ENCODE measurements at regions not wholly inside any gene's neighbourhood (a gene's known extent, or its start where the extent isn't known, plus 50 kb on each side); places are given as distances from the start of the nearest gene placed in this dataset.

DNA sequence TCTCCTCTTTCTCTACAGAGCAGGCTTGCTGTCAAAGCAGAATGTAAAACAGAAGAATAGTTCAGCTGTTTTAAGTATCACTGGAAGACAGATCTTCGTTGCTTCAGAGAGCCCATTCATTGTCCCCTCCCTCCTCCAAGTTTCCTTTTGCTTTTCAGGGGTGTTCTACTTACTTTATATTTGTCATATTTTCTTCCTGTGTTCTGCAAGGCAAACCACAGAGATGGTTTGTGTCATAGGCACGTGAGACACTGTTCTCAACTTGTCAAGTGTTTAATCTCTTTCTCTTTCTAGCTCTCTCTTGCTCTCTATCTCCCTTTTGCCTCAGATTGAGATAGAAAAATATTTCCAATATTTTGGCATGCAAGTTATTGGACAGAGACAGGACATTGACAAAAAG, 228.9 kb upstream of the DEFB112 start:
- no peaks in the 10 kb centered on the region for H3K9me3 ChIP-seq (replicated peaks in 1 of 2; ENCODE audit: control insufficient read depth in 2 of 2, insufficient read depth in 1 of 2, low read depth in 1 of 2, low read length in 2 of 2)
- no peaks in the 10 kb centered on the region for H3K4me1 ChIP-seq (ENCODE audit: control insufficient read depth in 2 of 2, insufficient read depth in 1 of 2, low read depth in 1 of 2, low read length in 2 of 2)
- H3K36me3 ChIP-seq (replicated peaks in 1 of 2; ENCODE audit: control insufficient read depth in 2 of 2, insufficient read depth in 2 of 2, low read length in 2 of 2): no peaks in the 10 kb centered on the region
- no peak overlapping the region for H2BK12ac ChIP-seq (ENCODE audit: low read length)
- no peak overlapping the region for H3K9ac ChIP-seq (ENCODE audit: low read depth, low read length, poor library complexity)
- H3K4me2 ChIP-seq (ENCODE audit: insufficient read depth, low read length, poor library complexity, severe bottlenecking): no peak overlapping the region
- no peak overlapping the region for H2AFZ ChIP-seq (ENCODE audit: low read length)
- no peak overlapping the region for H4K8ac ChIP-seq (ENCODE audit: low read depth, low read length)
- H2BK120ac ChIP-seq (ENCODE audit: low read depth, low read length): no peak overlapping the region
- no peak overlapping the region for H2BK5ac ChIP-seq (ENCODE audit: low read length)
- no peak for DNase-seq (ENCODE audit: low spot score)
- H3K18ac ChIP-seq (ENCODE audit: low read length): no peak overlapping the region
- H3K79me1 ChIP-seq (ENCODE audit: low read depth, low read length): no peaks in the 10 kb centered on the region
- H2BK15ac ChIP-seq (ENCODE audit: low read length): no peak overlapping the region
- no peak overlapping the region for H3K4me3 ChIP-seq (ENCODE audit: low read length in 2 of 2)
- no peak overlapping the region for H3K23ac ChIP-seq (ENCODE audit: low read depth, low read length, poor library complexity)
- H3K27me3 ChIP-seq (ENCODE audit: control insufficient read depth in 3 of 3, insufficient read depth in 3 of 3, low read depth in 1 of 3, low read length in 3 of 3): no peaks in the 10 kb centered on the region
- H3K27ac ChIP-seq (replicated peaks; ENCODE audit: low read length): no peak overlapping the region
- no peak overlapping the region for H4K91ac ChIP-seq (ENCODE audit: low read depth, low read length, poor library complexity)
- no CpG with 5 or more reads among the region's 2 CpGs for whole genome bisulfite sequencing, 2 donors (ENCODE audit: extremely low coverage in 2 of 2, insufficient read length in 2 of 2, insufficient replicate concordance in 1 of 2)
- no peak overlapping the region for H2AK5ac ChIP-seq (ENCODE audit: low read depth, low read length)
- no peak overlapping the region for H3K14ac ChIP-seq (ENCODE audit: low read length)
- H3K4ac ChIP-seq (ENCODE audit: low read length): no peak overlapping the region

DNA sequence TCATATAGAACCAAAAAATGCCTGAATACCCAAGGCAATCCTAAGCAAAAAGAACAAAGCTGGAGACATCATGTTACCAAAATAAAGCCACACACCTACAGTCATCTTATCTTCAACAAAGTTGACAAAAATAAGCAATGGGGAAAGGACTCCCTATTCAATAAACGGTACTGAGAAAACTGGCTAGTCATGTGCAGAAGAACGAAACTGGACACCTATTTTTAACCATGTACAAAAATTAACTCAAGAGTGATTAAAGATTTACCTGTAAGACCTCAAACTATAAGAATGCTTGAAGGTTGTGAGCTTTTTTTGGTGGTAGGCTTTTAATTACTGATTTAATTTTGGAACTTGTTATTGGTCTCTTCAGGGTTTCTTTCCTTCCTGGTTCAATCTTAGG, 236.0 kb upstream of the DEFB112 start:
- Histone ChIP-seq H3K14ac (ENCODE audit: low read length) (no peak overlapping the region), H3K4ac (ENCODE audit: low read length) (no peak overlapping the region), H2BK5ac (ENCODE audit: low read length) (no peak overlapping the region), H3K4me2 (ENCODE audit: insufficient read depth, low read length, poor library complexity, severe bottlenecking) (no peak overlapping the region), H3K4me1 (ENCODE audit: control insufficient read depth in 2 of 2, insufficient read depth in 1 of 2, low read depth in 1 of 2, low read length in 2 of 2) (no peaks in the 10 kb centered on the region), H2BK15ac (ENCODE audit: low read length) (no peak overlapping the region), H2BK12ac (ENCODE audit: low read length) (no peak overlapping the region), H3K4me3 (ENCODE audit: low read length in 2 of 2) (no peak overlapping the region), H3K27ac (replicated peaks; ENCODE audit: low read length) (no peak overlapping the region), H4K91ac (ENCODE audit: low read depth, low read length, poor library complexity) (no peak overlapping the region), H2BK120ac (ENCODE audit: low read depth, low read length) (no peak overlapping the region), H4K8ac (ENCODE audit: low read depth, low read length) (no peak overlapping the region), H3K27me3 (ENCODE audit: control insufficient read depth in 3 of 3, insufficient read depth in 3 of 3, low read depth in 1 of 3, low read length in 3 of 3) (no peaks in the 10 kb centered on the region), H3K79me1 (ENCODE audit: low read depth, low read length) (no peaks in the 10 kb centered on the region), H2AFZ (ENCODE audit: low read length) (no peak overlapping the region), H3K23ac (ENCODE audit: low read depth, low read length, poor library complexity) (no peak overlapping the region), H2AK5ac (ENCODE audit: low read depth, low read length) (no peak overlapping the region), H3K18ac (ENCODE audit: low read length) (no peak overlapping the region), H3K9ac (ENCODE audit: low read depth, low read length, poor library complexity) (no peak overlapping the region), H3K36me3 (replicated peaks in 1 of 2; ENCODE audit: control insufficient read depth in 2 of 2, insufficient read depth in 2 of 2, low read length in 2 of 2) (no peaks in the 10 kb centered on the region), H3K9me3 (replicated peaks in 1 of 2; ENCODE audit: control insufficient read depth in 2 of 2, insufficient read depth in 1 of 2, low read depth in 1 of 2, low read length in 2 of 2) (no peaks in the 10 kb centered on the region)
- DNase-seq (ENCODE audit: low spot score): no peak
- WGBS, 2 donors (ENCODE audit: extremely low coverage in 2 of 2, insufficient read length in 2 of 2, insufficient replicate concordance in 1 of 2): no CpG with 5 or more reads among the region's 2 CpGs

DNA sequence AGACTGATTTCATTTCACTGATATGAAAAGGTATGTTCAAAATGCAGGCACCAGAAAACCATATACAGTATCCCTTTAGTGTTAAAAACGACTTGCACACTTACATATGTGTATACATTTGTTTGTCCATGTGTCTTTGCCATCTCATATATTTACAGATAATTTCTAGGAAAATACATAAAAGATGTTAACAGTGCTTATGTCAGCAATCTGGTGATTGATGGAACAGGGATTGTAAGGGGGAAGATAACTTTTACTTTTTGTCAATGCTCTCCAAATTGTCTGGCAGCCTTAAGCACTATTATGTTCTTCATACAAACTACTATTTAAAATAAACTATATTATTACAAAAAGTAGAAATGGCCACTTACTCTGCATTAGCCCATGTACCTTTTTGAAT, 238.5 kb upstream of the DEFB112 start:
- Histone ChIP-seq H3K27ac (replicated peaks; ENCODE audit: low read length) (no peak overlapping the region), H3K36me3 (replicated peaks in 1 of 2; ENCODE audit: control insufficient read depth in 2 of 2, insufficient read depth in 2 of 2, low read length in 2 of 2) (no peaks in the 10 kb centered on the region), H3K9ac (ENCODE audit: low read depth, low read length, poor library complexity) (no peak overlapping the region), H3K14ac (ENCODE audit: low read length) (no peak overlapping the region), H3K4ac (ENCODE audit: low read length) (no peak overlapping the region), H3K9me3 (replicated peaks in 1 of 2; ENCODE audit: control insufficient read depth in 2 of 2, insufficient read depth in 1 of 2, low read depth in 1 of 2, low read length in 2 of 2) (no peaks in the 10 kb centered on the region), H3K23ac (ENCODE audit: low read depth, low read length, poor library complexity) (no peak overlapping the region), H4K8ac (ENCODE audit: low read depth, low read length) (no peak overlapping the region), H4K91ac (ENCODE audit: low read depth, low read length, poor library complexity) (no peak overlapping the region), H3K4me1 (ENCODE audit: control insufficient read depth in 2 of 2, insufficient read depth in 1 of 2, low read depth in 1 of 2, low read length in 2 of 2) (no peaks in the 10 kb centered on the region), H2BK120ac (ENCODE audit: low read depth, low read length) (no peak overlapping the region), H2BK12ac (ENCODE audit: low read length) (no peak overlapping the region), H2BK5ac (ENCODE audit: low read length) (no peak overlapping the region), H3K27me3 (ENCODE audit: control insufficient read depth in 3 of 3, insufficient read depth in 3 of 3, low read depth in 1 of 3, low read length in 3 of 3) (no peaks in the 10 kb centered on the region), H2AK5ac (ENCODE audit: low read depth, low read length) (no peak overlapping the region), H3K79me1 (ENCODE audit: low read depth, low read length) (no peaks in the 10 kb centered on the region), H3K4me2 (ENCODE audit: insufficient read depth, low read length, poor library complexity, severe bottlenecking) (no peak overlapping the region), H3K4me3 (ENCODE audit: low read length in 2 of 2) (no peak overlapping the region), H2AFZ (ENCODE audit: low read length) (no peak overlapping the region), H2BK15ac (ENCODE audit: low read length) (no peak overlapping the region), H3K18ac (ENCODE audit: low read length) (no peak overlapping the region)
- WGBS, 2 donors (ENCODE audit: extremely low coverage in 2 of 2, insufficient read length in 2 of 2, insufficient replicate concordance in 1 of 2): no CpG with 5 or more reads among the region's 1 CpG
- no peak for DNase-seq (ENCODE audit: low spot score)

DNA sequence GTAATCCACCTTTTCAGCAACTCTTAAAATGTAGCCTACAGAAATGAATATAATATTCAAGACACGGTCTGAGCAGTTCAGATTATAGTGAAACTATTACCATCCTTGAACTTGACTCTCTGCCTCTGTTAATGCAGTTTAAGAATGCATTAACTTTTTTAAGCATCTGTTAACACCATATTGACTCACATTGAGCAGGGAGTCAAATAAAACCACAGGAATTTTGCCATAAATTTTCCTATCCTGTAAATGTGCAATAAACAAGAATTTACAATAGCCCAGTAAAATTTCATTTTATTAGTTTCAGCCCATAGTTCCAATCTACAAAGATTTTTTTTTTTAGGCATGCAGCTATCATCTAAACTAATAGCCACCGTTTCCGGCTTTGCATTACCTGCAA, 239.2 kb upstream of the DEFB112 start:
- no CpG with 5 or more reads among the region's 3 CpGs for WGBS, 2 donors (ENCODE audit: extremely low coverage in 2 of 2, insufficient read length in 2 of 2, insufficient replicate concordance in 1 of 2)
- H2BK12ac ChIP-seq (ENCODE audit: low read length): no peak overlapping the region
- no peak overlapping the region for H4K91ac ChIP-seq (ENCODE audit: low read depth, low read length, poor library complexity)
- no peak overlapping the region for H2AFZ ChIP-seq (ENCODE audit: low read length)
- no peak overlapping the region for H3K4me2 ChIP-seq (ENCODE audit: insufficient read depth, low read length, poor library complexity, severe bottlenecking)
- H3K27me3 ChIP-seq (ENCODE audit: control insufficient read depth in 3 of 3, insufficient read depth in 3 of 3, low read depth in 1 of 3, low read length in 3 of 3): no peaks in the 10 kb centered on the region
- no peak for DNase-seq (ENCODE audit: low spot score)
- H3K27ac ChIP-seq (replicated peaks; ENCODE audit: low read length): no peak overlapping the region
- no peaks in the 10 kb centered on the region for H3K4me1 ChIP-seq (ENCODE audit: control insufficient read depth in 2 of 2, insufficient read depth in 1 of 2, low read depth in 1 of 2, low read length in 2 of 2)
- H2BK120ac ChIP-seq (ENCODE audit: low read depth, low read length): no peak overlapping the region
- H3K23ac ChIP-seq (ENCODE audit: low read depth, low read length, poor library complexity): no peak overlapping the region
- no peak overlapping the region for H2AK5ac ChIP-seq (ENCODE audit: low read depth, low read length)
- no peak overlapping the region for H2BK5ac ChIP-seq (ENCODE audit: low read length)
- no peaks in the 10 kb centered on the region for H3K9me3 ChIP-seq (replicated peaks in 1 of 2; ENCODE audit: control insufficient read depth in 2 of 2, insufficient read depth in 1 of 2, low read depth in 1 of 2, low read length in 2 of 2)
- no peaks in the 10 kb centered on the region for H3K36me3 ChIP-seq (replicated peaks in 1 of 2; ENCODE audit: control insufficient read depth in 2 of 2, insufficient read depth in 2 of 2, low read length in 2 of 2)
- H3K4ac ChIP-seq (ENCODE audit: low read length): no peak overlapping the region
- H3K4me3 ChIP-seq (ENCODE audit: low read length in 2 of 2): no peak overlapping the region
- H3K9ac ChIP-seq (ENCODE audit: low read depth, low read length, poor library complexity): no peak overlapping the region
- H3K18ac ChIP-seq (ENCODE audit: low read length): no peak overlapping the region
- H2BK15ac ChIP-seq (ENCODE audit: low read length): no peak overlapping the region
- no peak overlapping the region for H3K14ac ChIP-seq (ENCODE audit: low read length)
- no peaks in the 10 kb centered on the region for H3K79me1 ChIP-seq (ENCODE audit: low read depth, low read length)
- no peak overlapping the region for H4K8ac ChIP-seq (ENCODE audit: low read depth, low read length)

Measured in neuronal stem cell (in vitro differentiated cells).